Suprapubic skin (tissue), 4 donors: ENCODE measurements at regions not wholly inside any gene's neighbourhood (a gene's known extent, or its start where the extent isn't known, plus 50 kb on each side); places are given as distances from the start of the nearest gene placed in this dataset.
"Not testable (repeated sequence)": the region's sequence is repeated elsewhere in the genome, so short reads cannot be mapped to it uniquely, and the experiment has no call there.

Experiments
- DNase-seq, 2 donors: peaks; one replicate each; pipeline ENCODE4 v3.0.0-alpha.2; 2019; ENCODE audit warnings: low spot score in 2 of 2
- H3K27ac ChIP-seq: fragments of 200-600 bp; sonication (generic); one replicate; pipeline ENCODE4 v1.5.1; 2019
- H3K27me3 ChIP-seq: fragments of 200-600 bp; sonication (generic); one replicate; pipeline ENCODE4 v1.5.1; 2019
- H3K36me3 ChIP-seq: fragments of 200-600 bp; sonication (generic); one replicate; pipeline ENCODE4 v1.5.1; 2019
- H3K4me1 ChIP-seq: fragments of 200-600 bp; sonication (generic); one replicate; pipeline ENCODE4 v1.5.1; 2019
- H3K4me3 ChIP-seq: fragments of 200-600 bp; sonication (generic); one replicate; pipeline ENCODE4 v1.5.1; 2019; ENCODE audit warnings: mild to moderate bottlenecking
- H3K9me3 ChIP-seq: fragments of 200-600 bp; sonication (generic); one replicate; pipeline ENCODE4 v1.5.1; 2019
- CTCF ChIP-seq, 2 donors: fragments of 200-600 bp in 1 of 2; fragments of 450-650 bp in 1 of 2; sonication (generic) in 1 of 2; IDR thresholded peaks; one replicate each; pipeline ENCODE4 v1.5.1; 2016 to 2019; ENCODE audit warnings: antibody characterized with exemption in 2 of 2, mild to moderate bottlenecking in 1 of 2, moderate library complexity in 1 of 2
- EP300 ChIP-seq: sonication (generic); formaldehyde crosslinking; IDR thresholded peaks from one replicate; pipeline ENCODE4 v1.6.1; 2017; ENCODE audit warnings: antibody characterized with exemption
- POLR2A ChIP-seq, 2 donors: fragments of 450-650 bp; IDR thresholded peaks; one replicate each; pipeline ENCODE4 v1.6.1; 2017; ENCODE audit warnings: antibody characterized with exemption in 2 of 2, mild to moderate bottlenecking in 2 of 2, moderate library complexity in 2 of 2
- POLR2AphosphoS5 ChIP-seq, 3 donors: sonication (generic); formaldehyde crosslinking; IDR thresholded peaks; one replicate each; pipeline ENCODE4 v1.6.1; 2017; ENCODE audit warnings: antibody characterized with exemption in 3 of 3
- WGBS: methylation state at CpG from one replicate; pipeline ENCODE4 v1.1.5; 2018; 5-methylcytosine and 5-hydroxymethylcytosine counted together

- no peak for DNase-seq
- Histone ChIP-seq H3K4me1 (no peaks in the 10 kb centered on the region), H3K36me3 (no peaks in the 10 kb centered on the region), H3K27me3 (no peaks in the 10 kb centered on the region), H3K27ac (no peak overlapping the region), H3K4me3 (no peak overlapping the region), H3K9me3 (no peaks in the 10 kb centered on the region)
- no peak for TF ChIP-seq POLR2A (IDR thresholded peaks at IDR 0.05)
- TF ChIP-seq CTCF (IDR thresholded peaks at IDR 0.05), result no peak
- TF ChIP-seq POLR2AphosphoS5 (IDR thresholded peaks at IDR 0.05), result no peak
- TF ChIP-seq EP300, result no peak
- WGBS, result 96% methylated on average over 6 of the region's 6 CpGs
These were observed 2158.5 kb upstream of the RAG2 start for GRCh38 chr11:38756537-38756936.

- no peaks in the 10 kb centered on the region for H3K4me1 ChIP-seq
- H3K27me3 ChIP-seq, result no peaks in the 10 kb centered on the region
- H3K36me3 ChIP-seq, result no peaks in the 10 kb centered on the region
- H3K27ac ChIP-seq, result no peak overlapping the region
- H3K4me3 ChIP-seq, result no peak overlapping the region
- WGBS, result 47% methylated on average over 2 of the region's 2 CpGs
- TF ChIP-seq POLR2AphosphoS5 (IDR thresholded peaks at IDR 0.05) (no peak), CTCF (IDR thresholded peaks at IDR 0.05) (no peak), EP300 (no peak), POLR2A (IDR thresholded peaks at IDR 0.05) (no peak)
- H3K9me3 ChIP-seq, result no peaks in the 10 kb centered on the region
- no peak for DNase-seq
These were observed 2153.4 kb upstream of the RAG2 start for GRCh38 chr11:38751421-38751820.

- H3K36me3 ChIP-seq, H3K4me1 ChIP-seq, H3K27ac ChIP-seq, H3K4me3 ChIP-seq, H3K27me3 ChIP-seq, H3K9me3 ChIP-seq, DNase-seq: not testable (repeated sequence)
- WGBS, result 90% methylated on average over 2 of the region's 2 CpGs
These were observed 2148.5 kb upstream of the RAG2 start for GRCh38 chr11:38746516-38746915.

- TF ChIP-seq POLR2AphosphoS5 (IDR thresholded peaks at IDR 0.05), result no peak
- no peak for TF ChIP-seq POLR2A (IDR thresholded peaks at IDR 0.05)
- no peak for TF ChIP-seq EP300
- no peak for TF ChIP-seq CTCF (IDR thresholded peaks at IDR 0.05)
- H3K4me3 ChIP-seq, result no peak overlapping the region
- H3K36me3 ChIP-seq, result no peaks in the 10 kb centered on the region
- 75% methylated on average over 1 of the region's 1 CpG for WGBS
- no peaks in the 10 kb centered on the region for H3K27me3 ChIP-seq
- DNase-seq, result no peak
- no peaks in the 10 kb centered on the region for H3K9me3 ChIP-seq
- no peaks in the 10 kb centered on the region for H3K4me1 ChIP-seq
- no peak overlapping the region for H3K27ac ChIP-seq
These were observed 2125.3 kb upstream of the RAG2 start for GRCh38 chr11:38723361-38723760.

- no peaks in the 10 kb centered on the region for H3K9me3 ChIP-seq
- H3K27ac ChIP-seq, result no peak overlapping the region
- 45% methylated on average over 1 of the region's 1 CpG for WGBS
- H3K27me3 ChIP-seq, result no peaks in the 10 kb centered on the region
- H3K4me1 ChIP-seq, result no peaks in the 10 kb centered on the region
- DNase-seq, result no peak
- TF ChIP-seq POLR2AphosphoS5 (IDR thresholded peaks at IDR 0.05), result no peak
- no peak overlapping the region for H3K4me3 ChIP-seq
- H3K36me3 ChIP-seq, result no peaks in the 10 kb centered on the region
These were observed 2123.7 kb upstream of the RAG2 start for GRCh38 chr11:38721586-38722315.

- WGBS, result 71% methylated on average over 1 of the region's 1 CpG
- Histone ChIP-seq H3K4me1 (no peaks in the 10 kb centered on the region), H3K4me3 (no peak overlapping the region), H3K9me3 (no peaks in the 10 kb centered on the region), H3K27me3 (no peaks in the 10 kb centered on the region), H3K36me3 (no peaks in the 10 kb centered on the region), H3K27ac (no peak overlapping the region)
- no peak for TF ChIP-seq POLR2AphosphoS5 (IDR thresholded peaks at IDR 0.05)
- no peak for TF ChIP-seq EP300
- TF ChIP-seq CTCF (IDR thresholded peaks at IDR 0.05), result no peak
- TF ChIP-seq POLR2A (IDR thresholded peaks at IDR 0.05), result no peak
- DNase-seq, result no peak
These were observed 2120.6 kb upstream of the RAG2 start for GRCh38 chr11:38718659-38719058.
